Femur (tissue), 1 donor: ENCODE measurements at regions not wholly inside any gene's neighbourhood (a gene's known extent, or its start where the extent isn't known, plus 50 kb on each side); places are given as distances from the start of the nearest gene placed in this dataset.

Experiments used
- DNase-seq: peaks from one replicate; pipeline ENCODE4 v3.0.0-alpha.2; 2017

DNA sequence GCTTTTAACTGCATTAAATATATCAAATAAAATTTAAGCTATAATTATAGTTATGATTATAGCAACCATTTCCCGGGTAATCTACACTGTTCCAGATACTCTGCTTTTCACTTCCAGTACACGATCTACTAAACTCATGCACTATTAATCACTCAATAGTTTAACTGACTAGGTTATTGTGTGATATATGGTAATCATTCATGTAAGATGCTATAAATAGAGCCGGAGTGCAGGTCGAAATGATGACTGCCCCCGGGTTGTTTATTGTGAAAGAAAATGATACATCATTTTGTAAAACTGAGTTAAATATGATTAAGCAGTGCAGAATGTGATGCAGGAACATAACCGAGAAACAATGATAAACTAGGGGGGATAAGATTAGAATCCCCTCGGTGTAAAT, 434.6 kb upstream of the DSEL start:
- no peak for DNase-seq

GRCh38 chr18:67938660-67939059, 422.1 kb upstream of the DSEL start:
- no peak for DNase-seq

- DNase-seq = no peak
Observed at GRCh38 chr18:67935638-67936037, 419.1 kb upstream of the DSEL start.

- DNase-seq = no peak
Observed at GRCh38 chr18:67933271-67933670, 416.8 kb upstream of the DSEL start.

DNA sequence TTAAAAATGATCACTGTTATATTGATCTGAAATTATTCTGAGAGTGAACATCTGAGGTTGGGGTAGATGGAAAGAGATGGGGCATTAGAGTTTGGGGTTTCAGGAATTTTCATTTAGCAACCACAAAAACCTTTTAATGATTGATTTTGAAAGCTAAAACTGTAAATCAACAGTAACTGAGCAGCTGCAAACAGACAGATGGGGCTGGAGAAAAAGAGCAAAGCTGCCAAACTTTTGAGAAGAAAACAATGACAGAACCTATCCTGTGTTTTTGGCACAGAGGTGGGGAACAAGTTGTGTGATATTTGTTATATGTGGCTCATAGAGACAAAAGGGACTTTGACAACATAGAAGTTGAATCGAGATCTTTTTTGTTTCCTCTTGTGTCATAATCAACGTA, 415.8 kb upstream of the DSEL start:
- no peak for DNase-seq

- no peak for DNase-seq
Observed at GRCh38 chr18:67926929-67927864, 410.7 kb upstream of the DSEL start.

GRCh38 chr18:67924656-67925055, 408.1 kb upstream of the DSEL start:
- DNase-seq = no peak

DNA sequence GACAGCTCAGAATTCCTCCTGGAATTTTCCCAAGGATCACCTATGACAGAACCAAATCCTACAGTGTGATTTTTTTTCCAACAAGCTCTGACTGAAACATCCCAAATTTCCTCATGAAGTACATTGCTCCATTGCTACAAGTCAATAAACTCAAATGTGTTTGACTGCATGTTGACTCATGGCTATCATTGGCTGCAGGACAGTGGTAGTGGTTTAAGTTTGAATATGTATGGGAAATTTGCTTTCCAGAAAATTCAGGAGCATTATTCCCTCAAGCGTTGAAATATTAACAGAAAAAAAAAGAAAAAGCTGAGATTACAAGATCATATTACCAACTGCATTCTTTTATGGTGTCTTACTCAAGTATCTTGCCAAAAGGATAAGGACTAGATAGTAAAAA, 402.8 kb upstream of the DSEL start:
- no peak for DNase-seq

DNA sequence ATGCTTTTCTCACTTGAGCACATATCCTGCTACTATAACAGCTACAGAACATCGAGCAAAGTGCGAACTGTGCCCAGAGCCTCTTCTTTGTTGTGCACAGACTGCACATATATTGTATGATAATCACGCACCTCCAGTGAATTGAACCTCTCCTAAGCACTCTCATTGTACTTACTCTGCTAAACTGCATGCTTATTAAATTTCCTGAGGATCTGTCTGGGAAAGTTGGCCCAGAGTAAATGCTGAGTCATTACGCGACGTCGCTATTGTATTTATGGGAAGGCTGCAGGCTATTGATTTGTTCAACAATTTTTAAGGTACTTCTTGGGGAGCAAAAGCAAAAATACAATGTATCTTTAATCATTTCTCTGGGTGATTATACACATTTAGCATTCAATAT, 399.6 kb upstream of the DSEL start:
- DNase-seq = no peak

GRCh38 chr18:67913040-67913439, 396.5 kb upstream of the DSEL start:
- no peak for DNase-seq

GRCh38 chr18:67901573-67901972, 385.1 kb upstream of the DSEL start:
- no peak for DNase-seq

- no peak for DNase-seq
Observed at GRCh38 chr18:67896451-67896850, 379.9 kb upstream of the DSEL start.

DNA sequence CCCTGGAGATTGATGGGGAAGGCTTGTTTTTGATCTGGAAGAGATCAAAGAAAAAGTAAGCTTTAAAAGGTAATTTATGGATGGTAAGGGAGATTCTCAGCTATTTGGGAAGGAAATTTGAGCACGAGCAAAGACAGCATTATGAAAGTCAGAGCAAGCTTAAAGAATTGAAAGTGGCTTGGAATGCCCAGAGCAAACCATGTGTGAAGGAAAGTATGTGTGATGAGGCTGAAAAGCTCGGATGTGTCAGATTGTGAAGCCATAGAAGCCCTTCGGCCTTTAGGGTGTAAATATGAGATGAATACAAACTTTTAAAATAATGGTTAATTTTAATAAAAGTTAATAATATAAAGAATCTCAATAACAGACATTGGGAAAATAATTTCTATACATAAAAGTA, 377.4 kb upstream of the DSEL start:
- no peak for DNase-seq

GRCh38 chr18:67876871-67877270, 360.4 kb upstream of the DSEL start:
- DNase-seq = no peak

- no peak for DNase-seq
Observed at GRCh38 chr18:67875944-67876343, 359.4 kb upstream of the DSEL start.

DNA sequence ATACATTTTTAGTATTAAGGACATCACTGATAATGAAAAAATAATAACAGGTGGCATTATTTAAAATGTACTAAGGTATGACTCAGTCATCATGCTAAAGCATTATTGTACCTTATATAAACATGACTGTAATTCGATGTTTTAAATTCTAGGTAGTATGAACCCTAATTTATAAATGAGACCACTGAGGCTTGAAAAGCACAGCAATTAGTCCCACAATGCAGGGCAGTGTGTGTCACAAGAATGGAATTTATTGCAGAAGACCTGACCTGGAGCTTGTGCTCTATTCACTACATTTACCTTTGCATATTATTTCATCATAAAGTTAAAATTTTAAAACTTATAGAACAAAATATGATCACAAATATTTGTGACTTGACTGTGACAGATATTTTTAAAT, 358.5 kb upstream of the DSEL start:
- no peak for DNase-seq

DNA sequence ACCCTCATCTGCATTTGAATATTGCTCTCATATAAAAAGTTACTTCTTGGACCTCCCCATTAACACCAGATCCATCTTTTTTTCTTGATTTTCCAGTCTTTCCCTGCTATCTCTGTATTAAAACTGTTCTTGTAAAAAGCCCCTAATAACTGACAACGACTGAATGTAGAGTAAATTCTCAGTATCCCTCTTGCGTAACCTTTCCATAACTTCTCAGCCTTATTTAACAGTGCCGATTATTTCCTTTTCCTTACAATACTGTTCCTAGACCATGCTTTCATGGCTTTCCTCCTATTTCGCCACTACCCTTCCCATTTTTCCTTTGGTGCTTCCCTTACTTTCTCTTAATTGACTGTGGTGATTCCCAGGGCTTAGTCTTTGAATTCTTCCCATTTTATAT, 348.9 kb upstream of the DSEL start:
- no peak for DNase-seq

DNA sequence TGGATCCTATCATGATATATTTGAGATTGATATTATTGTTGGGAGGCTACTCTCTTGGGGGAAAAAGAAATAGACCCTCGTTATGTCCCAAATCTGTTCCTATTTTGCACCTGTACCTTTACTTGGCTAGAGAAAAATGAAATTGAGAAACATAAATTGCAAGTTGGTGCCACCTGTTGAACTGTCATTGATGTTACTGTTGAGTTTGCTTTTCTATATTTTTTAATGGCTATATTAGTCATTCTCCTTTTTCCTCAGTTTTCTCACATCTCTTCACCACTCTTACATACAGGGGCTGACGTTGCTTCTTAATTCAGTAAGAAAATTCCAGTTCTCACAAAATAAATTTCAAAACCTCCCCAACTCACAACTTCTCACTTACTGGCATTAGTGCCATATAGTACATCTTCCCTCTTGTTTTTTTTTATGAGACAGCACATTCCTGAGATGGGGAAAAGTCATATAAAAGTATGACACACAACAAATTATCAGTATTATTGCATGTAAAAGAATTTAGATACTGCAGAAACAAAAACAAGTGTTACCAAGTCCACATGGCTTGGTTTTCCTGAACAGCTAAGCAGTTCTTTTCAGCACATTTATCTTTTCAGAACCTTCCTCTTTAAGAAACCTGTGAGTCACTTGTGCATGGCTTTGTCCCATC, 348.3 kb upstream of the DSEL start:
- DNase-seq = no peak

DNA sequence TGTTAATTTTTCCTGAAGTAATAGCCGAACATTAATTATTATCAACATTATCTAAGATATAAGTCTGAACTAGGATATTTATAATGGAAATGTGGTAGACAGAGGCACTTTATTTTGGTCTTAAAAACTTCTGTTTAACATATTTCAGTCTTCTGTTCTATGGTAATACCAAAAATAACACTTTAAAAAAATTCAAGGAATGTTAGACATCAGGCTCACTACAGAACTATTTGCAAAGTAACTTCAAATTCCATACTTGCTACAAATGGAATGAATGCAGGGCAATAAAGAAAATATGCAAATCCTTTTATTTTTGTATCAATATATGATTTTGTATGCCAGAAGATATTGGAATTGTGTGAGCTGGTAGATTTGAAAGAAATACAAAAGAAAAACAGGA, 345.5 kb upstream of the DSEL start:
- no peak for DNase-seq

GRCh38 chr18:67854340-67854739, 337.8 kb upstream of the DSEL start:
- DNase-seq = no peak

- no peak for DNase-seq
Observed at GRCh38 chr18:67846422-67847098, 330.0 kb upstream of the DSEL start.

DNA sequence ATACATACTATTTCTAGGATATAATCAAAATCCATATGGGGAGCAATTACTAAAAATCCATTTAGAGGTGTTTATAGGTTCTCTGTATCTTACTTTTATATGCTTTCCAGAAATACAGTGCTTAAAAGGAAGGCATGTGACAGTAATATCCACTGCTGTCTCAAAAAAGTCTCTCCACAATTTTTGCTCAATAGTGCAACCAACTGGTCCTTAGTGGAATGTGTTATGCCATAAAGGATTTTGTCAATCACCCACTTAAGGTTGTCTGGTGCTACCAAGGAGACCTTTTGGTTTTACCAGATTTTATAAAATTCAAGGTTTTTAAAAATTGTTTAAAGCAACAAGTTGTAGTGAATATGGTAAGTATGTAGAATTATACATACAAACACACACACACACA, 328.5 kb upstream of the DSEL start:
- no peak for DNase-seq

DNA sequence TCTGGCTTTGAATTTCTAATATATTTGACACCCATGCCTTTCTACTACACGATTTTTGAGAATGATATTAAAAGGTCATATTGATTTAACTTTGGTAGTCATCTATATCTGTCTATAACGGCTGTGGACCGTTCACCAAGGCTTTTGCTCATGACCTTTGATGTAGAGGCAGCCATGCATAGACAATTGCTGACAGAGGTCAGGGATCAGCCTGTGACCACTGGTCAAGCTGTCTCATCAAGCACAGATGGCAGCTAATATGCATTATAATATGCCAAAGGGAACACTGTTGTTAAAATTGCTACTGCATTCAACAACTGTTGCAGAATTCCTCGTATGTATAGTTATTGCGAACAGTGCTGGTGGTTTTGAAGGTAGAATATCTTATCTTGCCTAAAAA, 323.9 kb upstream of the DSEL start:
- no peak for DNase-seq

DNA sequence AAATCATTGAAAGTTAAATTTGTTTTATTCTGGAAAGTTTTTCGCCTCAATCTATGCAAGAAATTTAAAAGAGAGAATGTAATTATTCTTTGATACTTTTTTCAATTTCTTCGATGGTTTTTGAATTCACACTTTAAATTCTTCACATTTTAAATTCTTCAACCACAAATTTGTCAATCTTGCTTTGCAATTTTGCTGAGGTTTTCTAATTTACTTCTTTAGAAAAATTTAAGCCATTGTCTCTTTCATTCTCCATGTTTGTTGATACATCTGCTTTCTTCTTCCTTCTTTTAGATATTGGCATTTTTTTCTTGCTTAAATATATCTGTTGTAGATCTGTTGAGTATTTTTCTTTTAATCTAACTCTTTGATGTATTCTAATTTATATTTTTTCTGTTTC, 301.9 kb upstream of the DSEL start:
- no peak for DNase-seq
